GM23338 (cell line): ENCODE measurements at regions not wholly inside any gene's neighbourhood (a gene's known extent, or its start where the extent isn't known, plus 50 kb on each side); places are given as distances from the start of the nearest gene placed in this dataset.

ENCODE experiments used
- ATAC-seq: fragments of 200-7000 bp; cut with Tn5 transposase; 3 replicates; pipeline ENCODE4 v1.9.1; 2020
- DNase-seq: peaks from one replicate; pipeline ENCODE4 v3.0.0-alpha.2; 2015; ENCODE audit warnings: low spot score
- H2AFZ ChIP-seq: fragments of 200-600 bp; sonication (generic); 2 replicates; pipeline ENCODE4 v1.8.0; 2016; ENCODE audit warnings: antibody characterized with exemption, mild to moderate bottlenecking, moderate library complexity
- H3F3A ChIP-seq: fragments of 200-600 bp; sonication (generic); replicated peaks from 2 replicates; pipeline ENCODE4 v1.8.0; 2017; ENCODE audit warnings: antibody characterized with exemption, mixed run types, low read depth
- H3K27ac ChIP-seq: fragments of 200-600 bp; sonication (generic); 2 replicates; pipeline ENCODE4 v1.6.1; 2016; ENCODE audit warnings: low read depth
- H3K27me3 ChIP-seq: fragments of 200-600 bp; sonication (generic); 2 replicates; pipeline ENCODE4 v1.8.0; 2016; ENCODE audit warnings: mild to moderate bottlenecking, mixed run types, moderate library complexity; ENCODE audit not compliant: insufficient read depth
- H3K36me3 ChIP-seq: fragments of 200-600 bp; sonication (generic); 2 replicates; pipeline ENCODE4 v1.8.0; 2016; ENCODE audit warnings: mild to moderate bottlenecking; ENCODE audit not compliant: insufficient read depth
- H3K4me1 ChIP-seq: fragments of 200-600 bp; sonication (generic); 2 replicates; pipeline ENCODE4 v1.8.0; 2016; ENCODE audit warnings: mild to moderate bottlenecking, moderate library complexity; ENCODE audit not compliant: insufficient read depth
- H3K4me2 ChIP-seq: fragments of 200-600 bp; sonication (generic); 2 replicates; pipeline ENCODE4 v1.7.1; 2017; ENCODE audit warnings: mixed run types
- H3K4me3 ChIP-seq: fragments of 200-600 bp; sonication (generic); 2 replicates; pipeline ENCODE4 v1.6.1; 2016; ENCODE audit warnings: mixed run types
- H3K79me2 ChIP-seq: fragments of 200-600 bp; sonication (generic); replicated peaks from 2 replicates; pipeline ENCODE4 v1.8.0; 2017; ENCODE audit warnings: mild to moderate bottlenecking; ENCODE audit not compliant: insufficient read depth
- H3K9me2 ChIP-seq: fragments of 200-600 bp; sonication (generic); 2 replicates; pipeline ENCODE4 v1.8.0; 2017; ENCODE audit not compliant: insufficient read depth
- H4K20me1 ChIP-seq: fragments of 200-600 bp; sonication (generic); replicated peaks from 2 replicates; pipeline ENCODE4 v1.8.0; 2017; ENCODE audit warnings: mild to moderate bottlenecking; ENCODE audit not compliant: insufficient read depth
- H3K27ac Mint-ChIP-seq: 2 replicates; pipeline ENCODE4 v1.8.0; 2020; ENCODE audit warnings: inconsistent platforms, mild to moderate bottlenecking, moderate library complexity, mixed read lengths
- H3K27me3 Mint-ChIP-seq: 3 replicates; pipeline ENCODE4 v1.8.0; 2022; ENCODE audit warnings: low read depth, mild to moderate bottlenecking, moderate library complexity, mixed read lengths, inconsistent platforms; ENCODE audit not compliant: insufficient read depth, poor library complexity
- H3K36me3 Mint-ChIP-seq: 3 replicates; pipeline ENCODE4 v1.8.0; 2021; ENCODE audit warnings: low read depth, mild to moderate bottlenecking, inconsistent platforms, moderate library complexity, mixed read lengths
- H3K4me1 Mint-ChIP-seq: 3 replicates; pipeline ENCODE4 v1.8.0; 2020; ENCODE audit warnings: mild to moderate bottlenecking, inconsistent platforms, mixed read lengths
- H3K4me3 Mint-ChIP-seq: 3 replicates; pipeline ENCODE4 v1.8.0; 2021; ENCODE audit warnings: moderate library complexity, mild to moderate bottlenecking, inconsistent platforms, mixed read lengths
- H3K9me3 Mint-ChIP-seq: 3 replicates; pipeline ENCODE4 v1.8.0; 2020; ENCODE audit warnings: moderate library complexity, mild to moderate bottlenecking, inconsistent platforms, mixed read lengths
- CTCF ChIP-seq, 2 experiments: fragments of 200-600 bp in 1 of 2; sonication (generic) in 1 of 2; conservative IDR thresholded peaks; 2 replicates each; pipeline versions ENCODE4 v1.5.1 to v1.6.1; 2016 to 2017; ENCODE audit warnings: antibody characterized with exemption in 2 of 2, low read depth in 2 of 2, mild to moderate bottlenecking in 2 of 2, moderate library complexity in 1 of 2
- EZH2 ChIP-seq: fragments of 200-600 bp; sonication (generic); IDR thresholded peaks from one replicate; pipeline ENCODE4 v1.8.0; 2017; ENCODE audit warnings: antibody characterized with exemption, mild to moderate bottlenecking, low read depth; ENCODE audit not compliant: unreplicated experiment
- EZH2phosphoT487 ChIP-seq: fragments of 200-600 bp; sonication (generic); IDR thresholded peaks from one replicate; pipeline ENCODE4 v1.8.1; 2018; ENCODE audit warnings: antibody characterized with exemption; ENCODE audit not compliant: unreplicated experiment
- JUNB ChIP-seq: IDR thresholded peaks from one replicate; pipeline ENCODE4 v1.6.1; 2016; ENCODE audit warnings: antibody characterized with exemption; ENCODE audit not compliant: unreplicated experiment
- POLR2AphosphoS5 ChIP-seq: IDR thresholded peaks from 2 replicates; pipeline ENCODE4 v1.6.1; 2016; ENCODE audit warnings: antibody characterized with exemption, low read depth
- REST ChIP-seq: IDR thresholded peaks from one replicate; pipeline ENCODE4 v1.6.1; 2018; ENCODE audit warnings: antibody characterized with exemption; ENCODE audit not compliant: unreplicated experiment
- STAT1 ChIP-seq: IDR thresholded peaks from one replicate; pipeline ENCODE4 v1.6.1; 2016; ENCODE audit warnings: antibody characterized with exemption; ENCODE audit not compliant: unreplicated experiment
- ZNF114 ChIP-seq: fragments of 250-450 bp; sonication (Bioruptor Pico); IDR thresholded peaks from 2 replicates; pipeline ENCODE4 v1.5.0; 2020; ENCODE audit warnings: mild to moderate bottlenecking, moderate library complexity
- TF ChIP-seq, protein P1 (sequence below): IDR thresholded peaks from 2 replicates; pipeline ENCODE4 v1.6.1; 2016; ENCODE audit warnings: antibody characterized with exemption

DNA sequence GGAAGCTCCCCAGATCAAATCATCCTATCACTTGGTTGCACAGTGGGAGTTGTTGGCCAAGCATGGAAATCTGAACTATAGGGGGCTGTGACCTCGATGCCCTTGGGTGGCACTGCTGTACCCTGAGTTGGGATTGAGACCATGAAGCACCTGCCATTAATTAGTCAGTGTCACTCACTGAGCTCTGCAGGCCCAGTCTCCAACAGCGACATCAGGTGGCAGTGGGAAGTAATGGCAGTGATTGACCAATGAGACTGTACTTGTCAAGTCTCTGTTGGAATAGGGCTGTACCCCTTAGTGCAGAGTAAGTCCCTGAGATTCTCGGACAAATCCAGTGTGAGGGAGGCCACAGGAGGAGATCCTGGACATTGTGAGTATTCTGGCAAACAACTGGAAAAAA, 118.0 kb upstream of the RPL38 start:
- Mint-ChIP-seq H3K27me3 (peaks cover 8% of the 10 kb centered on the region), H3K4me3 (no peak overlapping the region), H3K9me3 (peaks cover 16% of the 10 kb centered on the region), H3K36me3 (no peaks in the 10 kb centered on the region), H3K27ac (no peak overlapping the region), H3K4me1 (no peaks in the 10 kb centered on the region; the same call in 2 of the 3 replicates)
- no peaks in the 10 kb centered on the region for H3K9me2 ChIP-seq
- ATAC-seq: peak; percentile 41
- TF ChIP-seq CTCF (conservative IDR thresholded peaks at IDR 0.05; ENCODE audit: low read depth in 2 of 2) (peak; percentile 73 to 83), JUNB (no peak), STAT1 (no peak), EZH2 (no peak), REST (no peak), POLR2AphosphoS5 (no peak), ZNF114 (CRISPR knock-in tag) (no peak)
- TF ChIP-seq, protein P1, sequence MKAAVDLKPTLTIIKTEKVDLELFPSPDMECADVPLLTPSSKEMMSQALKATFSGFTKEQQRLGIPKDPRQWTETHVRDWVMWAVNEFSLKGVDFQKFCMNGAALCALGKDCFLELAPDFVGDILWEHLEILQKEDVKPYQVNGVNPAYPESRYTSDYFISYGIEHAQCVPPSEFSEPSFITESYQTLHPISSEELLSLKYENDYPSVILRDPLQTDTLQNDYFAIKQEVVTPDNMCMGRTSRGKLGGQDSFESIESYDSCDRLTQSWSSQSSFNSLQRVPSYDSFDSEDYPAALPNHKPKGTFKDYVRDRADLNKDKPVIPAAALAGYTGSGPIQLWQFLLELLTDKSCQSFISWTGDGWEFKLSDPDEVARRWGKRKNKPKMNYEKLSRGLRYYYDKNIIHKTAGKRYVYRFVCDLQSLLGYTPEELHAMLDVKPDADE: no peak
- H3K4me1 ChIP-seq: no peaks in the 10 kb centered on the region
- H2AFZ ChIP-seq: no peak overlapping the region
- H4K20me1 ChIP-seq: no peaks in the 10 kb centered on the region
- DNase-seq: peak; percentile 53
- H3F3A ChIP-seq: no peaks in the 10 kb centered on the region
- H3K4me3 ChIP-seq: no peak overlapping the region
- no peak overlapping the region for H3K4me2 ChIP-seq
- H3K27me3 ChIP-seq: no peaks in the 10 kb centered on the region
- no peaks in the 10 kb centered on the region for H3K36me3 ChIP-seq
- H3K27ac ChIP-seq: no peak overlapping the region
- H3K79me2 ChIP-seq: no peaks in the 10 kb centered on the region

DNA sequence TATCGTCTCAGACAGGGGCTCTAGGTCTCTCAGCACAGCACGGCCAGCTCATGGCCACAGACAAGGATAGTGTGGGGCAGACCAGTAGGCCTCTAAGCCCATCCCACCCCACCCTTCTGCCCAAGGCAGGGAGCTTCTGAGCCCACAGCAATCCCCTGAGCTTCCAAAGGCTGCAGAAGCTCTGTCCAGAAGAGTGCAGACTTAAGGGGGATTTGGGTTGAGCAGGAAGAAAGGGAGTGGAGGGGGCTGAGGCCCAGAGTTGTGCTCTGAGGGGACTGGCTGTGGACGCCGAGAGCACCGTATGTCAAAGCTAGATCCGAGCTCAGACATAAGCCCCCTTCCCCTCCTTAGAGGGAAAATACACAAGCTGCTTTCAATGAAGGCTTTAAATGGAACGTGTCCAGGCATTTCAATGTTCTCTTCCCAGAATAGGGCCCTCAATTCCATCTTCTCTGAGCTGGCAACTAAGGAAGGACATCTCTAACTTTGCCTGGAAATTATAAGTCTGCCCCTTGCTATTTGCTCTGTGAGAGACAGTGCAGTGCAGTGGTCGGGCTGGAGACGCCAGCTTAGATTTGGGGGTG, 116.4 kb upstream of the RPL38 start:
- Histone ChIP-seq H3K79me2 (no peaks in the 10 kb centered on the region), H2AFZ (no peak overlapping the region), H3K27me3 (no peaks in the 10 kb centered on the region), H3K4me1 (no peaks in the 10 kb centered on the region), H3K9me2 (no peaks in the 10 kb centered on the region), H3K27ac (no peak overlapping the region), H3K4me2 (no peak overlapping the region), H3K4me3 (no peak overlapping the region), H4K20me1 (no peaks in the 10 kb centered on the region), H3K36me3 (no peaks in the 10 kb centered on the region), H3F3A (no peaks in the 10 kb centered on the region)
- no peak for ATAC-seq
- Mint-ChIP-seq H3K9me3 (peaks cover 28% of the 10 kb centered on the region), H3K27me3 (peaks cover 8% of the 10 kb centered on the region), H3K27ac (no peak overlapping the region), H3K4me3 (no peak overlapping the region), H3K36me3 (0 out of 3 replicates have a peak, but pooled peaks cover 5% of the 10 kb centered on the region), H3K4me1 (no peaks in the 10 kb centered on the region; the same call in 2 of the 3 replicates)
- no peak for DNase-seq
- TF ChIP-seq ZNF114 (CRISPR knock-in tag) (no peak), EZH2phosphoT487 (no peak), POLR2AphosphoS5 (no peak)
- TF ChIP-seq, protein P1: no peak
